ENCODE measurements at regions not wholly inside any gene's neighbourhood (a gene's known extent, or its start where the extent isn't known, plus 50 kb on each side); places are given as distances from the start of the nearest gene placed in this dataset.
"Not testable (repeated sequence)": the region's sequence is repeated elsewhere in the genome, so short reads cannot be mapped to it uniquely, and the experiment has no call there.

- Mint-ChIP-seq H3K4me3 (no peak overlapping the region), H3K36me3 (ENCODE audit: low read depth) (no peaks in the 10 kb centered on the region)
- no peak overlapping the region for H3K27ac ChIP-seq (ENCODE audit: low read depth, low read length)
Measured at GRCh38 chr2:16728351-16729136, 62.9 kb upstream of the CYRIA start.

GRCh38 chr2:16727849-16728248 is 62.2 kb upstream of the CYRIA start:
- H3K27me3 Mint-ChIP-seq (ENCODE audit: insufficient read depth); H3K36me3 Mint-ChIP-seq (ENCODE audit: low read depth); H3K27ac ChIP-seq (ENCODE audit: low read depth, low read length); H3K9ac ChIP-seq (ENCODE audit: extremely low read depth, low read length, poor library complexity, severe bottlenecking); DNase-seq; H3K27me3 ChIP-seq (ENCODE audit: control insufficient read depth, insufficient read depth, low read length, poor library complexity, severe bottlenecking); H3K9me3 Mint-ChIP-seq; H3K4me3 ChIP-seq (ENCODE audit: low read length); H3K9me3 ChIP-seq (ENCODE audit: control insufficient read depth, low read length); H3K4me1 Mint-ChIP-seq; H3K4me1 ChIP-seq (ENCODE audit: control insufficient read depth, insufficient read depth, low read length); H3K36me3 ChIP-seq (ENCODE audit: control insufficient read depth, insufficient read depth, low read length); H3K4me3 Mint-ChIP-seq; H3K27ac Mint-ChIP-seq: not testable (repeated sequence)
- 86% methylated on average over 2 of the region's 2 CpGs; no CpG with 5 or more reads in 1 of the 2 experiments for WGBS, 2 experiments (ENCODE audit: insufficient coverage in 1 of 2, insufficient read length in 1 of 2)

More at GRCh38 chr2:16728351-16729136, 62.9 kb upstream of the CYRIA start:
- peaks cover 8% of the 10 kb centered on the region for H3K27me3 Mint-ChIP-seq (ENCODE audit: insufficient read depth)
- no peaks in the 10 kb centered on the region for H3K9me3 Mint-ChIP-seq
- no peak for DNase-seq
- Histone ChIP-seq H3K36me3 (ENCODE audit: control insufficient read depth, insufficient read depth, low read length) (no peaks in the 10 kb centered on the region), H3K9ac (ENCODE audit: extremely low read depth, low read length, poor library complexity, severe bottlenecking) (no peak overlapping the region), H3K9me3 (ENCODE audit: control insufficient read depth, low read length) (no peaks in the 10 kb centered on the region), H3K4me1 (ENCODE audit: control insufficient read depth, insufficient read depth, low read length) (peaks cover 3% of the 10 kb centered on the region), H3K27me3 (ENCODE audit: control insufficient read depth, insufficient read depth, low read length, poor library complexity, severe bottlenecking) (no peaks in the 10 kb centered on the region), H3K4me3 (ENCODE audit: low read length) (no peak overlapping the region)
- H3K27ac Mint-ChIP-seq: no peak overlapping the region
- TF ChIP-seq CTCF (conservative IDR thresholded peaks at IDR 0.05): no peak
- no peaks in the 10 kb centered on the region for H3K4me1 Mint-ChIP-seq
- 70 to 84% methylated on average over 3 to 4 of the region's 4 CpGs for WGBS, 2 experiments (ENCODE audit: insufficient coverage in 1 of 2, insufficient read length in 1 of 2)

- Mint-ChIP-seq H3K27me3 (ENCODE audit: insufficient read depth) (peaks cover 8% of the 10 kb centered on the region), H3K4me1 (no peaks in the 10 kb centered on the region), H3K36me3 (ENCODE audit: low read depth) (no peaks in the 10 kb centered on the region), H3K4me3 (no peak overlapping the region), H3K27ac (no peak overlapping the region), H3K9me3 (no peaks in the 10 kb centered on the region)
- H3K27ac ChIP-seq (ENCODE audit: low read depth, low read length): no peak overlapping the region
- no peak for DNase-seq
- no peak overlapping the region for H3K9ac ChIP-seq (ENCODE audit: extremely low read depth, low read length, poor library complexity, severe bottlenecking)
- no peak overlapping the region for H3K4me3 ChIP-seq (ENCODE audit: low read length)
- no peaks in the 10 kb centered on the region for H3K4me1 ChIP-seq (ENCODE audit: control insufficient read depth, insufficient read depth, low read length)
- no peaks in the 10 kb centered on the region for H3K9me3 ChIP-seq (ENCODE audit: control insufficient read depth, low read length)
- no peaks in the 10 kb centered on the region for H3K27me3 ChIP-seq (ENCODE audit: control insufficient read depth, insufficient read depth, low read length, poor library complexity, severe bottlenecking)
- no peaks in the 10 kb centered on the region for H3K36me3 ChIP-seq (ENCODE audit: control insufficient read depth, insufficient read depth, low read length)
- WGBS, 2 experiments (ENCODE audit: insufficient coverage in 1 of 2, insufficient read length in 1 of 2): 92 to 95% methylated on average over 4 of the region's 4 CpGs
- peak; percentile 31 for TF ChIP-seq CTCF (conservative IDR thresholded peaks at IDR 0.05)
Measured at GRCh38 chr2:16727256-16727655, 61.6 kb upstream of the CYRIA start.

Data from endodermal cell (in vitro differentiated cells).